GM12878 (cell line): ENCODE measurements at regions not wholly inside any gene's neighbourhood (a gene's known extent, or its start where the extent isn't known, plus 50 kb on each side); places are given as distances from the start of the nearest gene placed in this dataset.

Experiments
- ATAC-seq: fragments of 200-7000 bp; cut with Tn5 transposase; 3 replicates; pipeline ENCODE4 v1.9.1; 2020; ENCODE audit warnings: mild to moderate bottlenecking, moderate library complexity
- BruUV-seq: library from RNA; stranded (reverse); fragments of 400-500 nt; replicated peaks from 2 replicates; lab custom pipeline; 2021; lab: Mats Ljungman, UMichigan
- CTCF ChIA-PET: fragments of 300-600 bp; sonication (Branson Sonifier 250); formaldehyde crosslinking; extraction: SDS; loops from one replicate; lab custom pipeline; 2021; ENCODE audit warnings: inconsistent platforms; lab: Yijun Ruan, JAX
- POLR2A ChIA-PET: fragments of 350-600 bp; formaldehyde crosslinking; extraction: SDS; loops from one replicate; lab custom pipeline; 2021; ENCODE audit warnings: inconsistent platforms; lab: Charles Lee
- RAD21 ChIA-PET: fragments of 300-600 bp; sonication (Branson Sonifier 250); formaldehyde crosslinking; loops from one replicate; lab custom pipeline; 2023; ENCODE audit warnings: antibody characterized with exemption; ENCODE audit not compliant: unreplicated experiment; lab: Charles Lee
- SMC1A ChIA-PET: fragments of 300-600 bp; sonication (Branson Sonifier 250); formaldehyde crosslinking; loops from one replicate; lab custom pipeline; 2023; ENCODE audit not compliant: unreplicated experiment, uncharacterized antibody; lab: Charles Lee
- DNase-seq: peaks from one replicate; pipeline ENCODE4 v3.0.0-alpha.2; 2011; ENCODE audit warnings: low read depth, low spot score
- FAIRE-seq: peaks from 3 replicates; lab custom pipeline; 2011; peaks lifted over from hg19 to GRCh38; lab: Jason Lieb, UNC
- H2AFZ ChIP-seq: 2 replicates; pipeline ENCODE4 v1.6.0; 2011; ENCODE audit warnings: low read depth, low read length, control low read depth; ENCODE audit not compliant: control insufficient read depth
- H3K27ac ChIP-seq: 2 replicates; pipeline ENCODE4 v1.5.1; 2011; ENCODE audit warnings: control low read depth; ENCODE audit not compliant: control insufficient read depth, insufficient read depth
- H3K27me3 ChIP-seq, 2 experiments: replicated peaks in 1 of 2; 2 replicates each; pipeline versions ENCODE4 v1.6.0 to v1.6.1; 2011; ENCODE audit warnings: low read length in 1 of 2; ENCODE audit not compliant: control insufficient read depth in 2 of 2, insufficient read depth in 2 of 2
- H3K36me3 ChIP-seq, 2 experiments: 2 replicates each; pipeline ENCODE4 v1.5.1; 2011; ENCODE audit warnings: low read length in 1 of 2; ENCODE audit not compliant: control insufficient read depth in 2 of 2, insufficient read depth in 2 of 2
- H3K4me1 ChIP-seq: 2 replicates; pipeline ENCODE4 v1.6.1; 2011; ENCODE audit warnings: mild to moderate bottlenecking, low read length, moderate library complexity, mixed read lengths; ENCODE audit not compliant: control insufficient read depth, insufficient read depth
- H3K4me2 ChIP-seq: 2 replicates; pipeline ENCODE4 v1.6.0; 2011; ENCODE audit warnings: control low read depth; ENCODE audit not compliant: control insufficient read depth, insufficient read depth
- H3K4me3 ChIP-seq: fragments of 200-600 bp; sonication (generic); 2 replicates; pipeline ENCODE4 v1.5.1; 2016
- H3K79me2 ChIP-seq: 2 replicates; pipeline ENCODE4 v1.6.0; 2011; ENCODE audit warnings: low read length; ENCODE audit not compliant: control insufficient read depth, insufficient read depth
- H3K9ac ChIP-seq: 2 replicates; pipeline ENCODE4 v1.8.0; 2011; ENCODE audit warnings: low read length, control low read depth, mixed read lengths; ENCODE audit not compliant: control insufficient read depth, insufficient read depth
- H3K9me3 ChIP-seq: replicated peaks from 3 replicates; pipeline ENCODE4 v1.5.1; 2011; ENCODE audit warnings: mild to moderate bottlenecking, low read length; ENCODE audit not compliant: control insufficient read depth, insufficient read depth
- H4K20me1 ChIP-seq: 2 replicates; pipeline ENCODE4 v1.6.0; 2011; ENCODE audit not compliant: control insufficient read depth, insufficient read depth
- BCL11A ChIP-seq: IDR thresholded peaks from 2 replicates; pipeline ENCODE4 v1.6.1; 2011; ENCODE audit warnings: low read depth, low read length
- E2F8 ChIP-seq: fragments of 450-650 bp; IDR thresholded peaks from 2 replicates; pipeline ENCODE4 v1.6.1; 2018; ENCODE audit warnings: mild to moderate bottlenecking, low read depth, moderate library complexity; ENCODE audit not compliant: partially characterized antibody
- EZH2 ChIP-seq: IDR thresholded peaks from 2 replicates; pipeline ENCODE4 v1.6.1; 2012; ENCODE audit warnings: low read depth, mild to moderate bottlenecking, control low read depth, inconsistent platforms, low read length, borderline replicate concordance; ENCODE audit not compliant: control insufficient read depth
- IKZF2 ChIP-seq, 2 experiments: fragments of 450-650 bp; IDR thresholded peaks; 2 replicates each; pipeline ENCODE4 v1.6.1; 2017; ENCODE audit warnings: mild to moderate bottlenecking in 2 of 2, moderate library complexity in 2 of 2
- IRF5 ChIP-seq: fragments of 450-650 bp; IDR thresholded peaks from 2 replicates; pipeline ENCODE4 v1.6.1; 2017; ENCODE audit warnings: borderline replicate concordance
- KLF5 ChIP-seq: fragments of 450-650 bp; IDR thresholded peaks from 2 replicates; pipeline ENCODE4 v1.6.1; 2014; ENCODE audit warnings: mild to moderate bottlenecking; ENCODE audit not compliant: partially characterized antibody
- NBN ChIP-seq: fragments of 450-650 bp; IDR thresholded peaks from 2 replicates; pipeline ENCODE4 v1.6.1; 2016
- RAD21 ChIP-seq: IDR thresholded peaks from 2 replicates; pipeline ENCODE4 v1.6.1; 2011; ENCODE audit warnings: mild to moderate bottlenecking, low read depth, low read length, moderate library complexity; ENCODE audit not compliant: insufficient read depth
- RBBP5 ChIP-seq: fragments of 200-600 bp; sonication (generic); conservative IDR thresholded peaks from 2 replicates; pipeline ENCODE4 v1.6.1; 2016
- RUNX3 ChIP-seq: IDR thresholded peaks from 2 replicates; pipeline ENCODE4 v1.6.1; 2012; ENCODE audit warnings: low read length, inconsistent platforms
- SIN3A ChIP-seq: IDR thresholded peaks from 2 replicates; pipeline ENCODE4 v1.6.1; 2012; ENCODE audit warnings: low read depth, low read length, improper control_type of control experiment
- STAT1 ChIP-seq: fragments of 450-650 bp; conservative IDR thresholded peaks from 2 replicates; pipeline ENCODE4 v1.6.1; 2014; ENCODE audit warnings: antibody characterized with exemption, mild to moderate bottlenecking
- TARDBP ChIP-seq: IDR thresholded peaks from 2 replicates; pipeline ENCODE4 v1.6.1; 2016; ENCODE audit warnings: borderline replicate concordance
- TCF3 ChIP-seq: IDR thresholded peaks from 2 replicates; pipeline ENCODE4 v1.6.1; 2012; ENCODE audit warnings: low read depth, mild to moderate bottlenecking, low read length, borderline replicate concordance; ENCODE audit not compliant: insufficient read depth
- WRNIP1 ChIP-seq: IDR thresholded peaks from 2 replicates; pipeline ENCODE4 v1.6.1; 2011; ENCODE audit warnings: low read depth, low read length, improper control_type of control experiment, borderline replicate concordance
- ZBED1 ChIP-seq: IDR thresholded peaks from 2 replicates; pipeline ENCODE4 v1.6.1; 2016; ENCODE audit warnings: borderline replicate concordance
- WGBS: methylation state at CpG from one replicate; pipeline ENCODE4 v1.1.6; 2016; ENCODE audit warnings: low lambda C conversion rate; ENCODE audit not compliant: insufficient replicate concordance, insufficient coverage; ENCODE audit errors: missing lambda C conversion rate; 5-methylcytosine and 5-hydroxymethylcytosine counted together
- in situ Hi-C: fragments of 300-500 bp; cut with MboI; formaldehyde crosslinking; loops from 9 replicates; pipeline ENCODE4 v1.14.3; 2018; ENCODE audit warnings: mixed read lengths
- intact Hi-C: fragments of 100-400 bp; cut with micrococcal nuclease; formaldehyde crosslinking; loops from one replicate; pipeline ENCODE4 v1.14.2; 2022; ENCODE audit not compliant: unreplicated experiment

GRCh38 chr14:26187996-26188620, 409.7 kb downstream of the NOVA1 start (continued):
- TF ChIP-seq KLF5 (no peak), IRF5 (no peak), NBN (no peak)

GRCh38 chr14:26180221-26180620, 417.6 kb downstream of the NOVA1 start:
- H3K9ac ChIP-seq, result no peak overlapping the region
- H3K27me3 ChIP-seq, result no peaks in the 10 kb centered on the region
- no peaks in the 10 kb centered on the region for H4K20me1 ChIP-seq
- no peaks in the 10 kb centered on the region for H3K4me1 ChIP-seq
- ATAC-seq (no peak), DNase-seq (no peak), FAIRE-seq (no peak)
- WGBS, result 3% methylated on average over 2 of the region's 2 CpGs
- ChIA-PET POLR2A (no interaction called here), SMC1A (no interaction called here), RAD21 (no interaction called here), CTCF (no interaction called here)
- no peak overlapping the region for H3K4me3 ChIP-seq
- H3K27ac ChIP-seq, result no peak overlapping the region
- H3K79me2 ChIP-seq, result no peaks in the 10 kb centered on the region
- H3K9me3 ChIP-seq, result no peaks in the 10 kb centered on the region
- no peak overlapping the region for H3K4me2 ChIP-seq
- no peak overlapping the region for H2AFZ ChIP-seq
- no peak for TF ChIP-seq RUNX3
- no peak for TF ChIP-seq IKZF2 (IDR thresholded peaks at IDR 0.05)
- no peak for TF ChIP-seq RAD21
- TF ChIP-seq TCF3, result no peak
- TF ChIP-seq RBBP5, result no peak
- TF ChIP-seq ZBED1, result no peak
- TF ChIP-seq EZH2, result no peak
- no peak for TF ChIP-seq TARDBP
- no peak for TF ChIP-seq E2F8
- no peak for TF ChIP-seq WRNIP1
- no peak for TF ChIP-seq SIN3A
- no peak for TF ChIP-seq STAT1
- no peak for TF ChIP-seq BCL11A
- no TSS peak for BruUV-seq
- in situ Hi-C loops (no loop called here), intact Hi-C loops (no loop called here)
- H3K36me3 ChIP-seq, result no peaks in the 10 kb centered on the region
